CD4-positive, alpha-beta memory T cell (primary cell): ENCODE measurements at regions not wholly inside any gene's neighbourhood (a gene's known extent, or its start where the extent isn't known, plus 50 kb on each side); places are given as distances from the start of the nearest gene placed in this dataset.

ENCODE experiments used
- CTCF ChIA-PET: fragments of 350-600 bp; sonication (Branson Sonifier 250); formaldehyde crosslinking; loops from one replicate; lab custom pipeline; 2021; ENCODE audit warnings: inconsistent platforms; ENCODE audit not compliant: partially characterized antibody; lab: Charles Lee
- POLR2A ChIA-PET: fragments of 350-600 bp; sonication (Branson Sonifier 250); formaldehyde crosslinking; loops from one replicate; lab custom pipeline; 2021; ENCODE audit not compliant: partially characterized antibody; lab: Charles Lee
- DNase-seq, 5 donors: peaks; one replicate each; pipeline versions ENCODE4 v3.0.0 to v3.0.0-alpha.2; 2020 to 2022; ENCODE audit warnings: mixed read lengths in 1 of 5
- H3K27ac ChIP-seq: one replicate; pipeline ENCODE4 v1.7.0; 2013; ENCODE audit warnings: low read depth, low read length
- H3K27me3 ChIP-seq: 2 replicates; pipeline ENCODE4 v1.7.0; 2013; ENCODE audit warnings: mild to moderate bottlenecking, low read length, moderate library complexity; ENCODE audit not compliant: insufficient read depth
- H3K36me3 ChIP-seq: 2 replicates; pipeline ENCODE4 v1.7.0; 2013; ENCODE audit warnings: mild to moderate bottlenecking, low read length, moderate library complexity; ENCODE audit not compliant: insufficient read depth
- H3K4me1 ChIP-seq: 2 replicates; pipeline ENCODE4 v1.7.0; 2013; ENCODE audit warnings: mild to moderate bottlenecking, low read length, moderate library complexity; ENCODE audit not compliant: insufficient read depth
- H3K4me3 ChIP-seq, 2 donors: one replicate each; pipeline ENCODE4 v1.7.0; 2013; ENCODE audit warnings: low read length in 2 of 2, mild to moderate bottlenecking in 1 of 2
- H3K9me3 ChIP-seq, 2 donors: one replicate each; pipeline ENCODE4 v1.7.0; 2013; ENCODE audit warnings: low read length in 2 of 2, control low read depth in 1 of 2; ENCODE audit not compliant: control insufficient read depth in 1 of 2
- H3K27ac Mint-ChIP-seq, 7 donors: one replicate each; pipeline ENCODE4 v1.8.0; 2020 to 2021; ENCODE audit warnings: mixed read lengths in 7 of 7, mild to moderate bottlenecking in 6 of 7, inconsistent platforms in 3 of 7, moderate library complexity in 3 of 7
- H3K27me3 Mint-ChIP-seq, 2 donors: one replicate each; pipeline ENCODE4 v1.8.0; 2020 to 2021; ENCODE audit warnings: mixed read lengths in 2 of 2
- H3K36me3 Mint-ChIP-seq, 2 donors: one replicate each; pipeline ENCODE4 v1.8.0; 2020 to 2021; ENCODE audit warnings: mixed read lengths in 2 of 2, inconsistent platforms in 1 of 2, mild to moderate bottlenecking in 1 of 2
- H3K4me1 Mint-ChIP-seq, 4 donors: one replicate each; pipeline ENCODE4 v1.8.0; 2020 to 2021; ENCODE audit warnings: mixed read lengths in 4 of 4, mild to moderate bottlenecking in 1 of 4
- H3K4me3 Mint-ChIP-seq, 8 donors: one replicate each; pipeline ENCODE4 v1.8.0; 2020 to 2021; ENCODE audit warnings: mixed read lengths in 8 of 8, mild to moderate bottlenecking in 7 of 8, moderate library complexity in 6 of 8, inconsistent platforms in 3 of 8
- H3K9me3 Mint-ChIP-seq, 8 donors: one replicate each; pipeline ENCODE4 v1.8.0; 2020 to 2021; ENCODE audit warnings: mixed read lengths in 8 of 8, mild to moderate bottlenecking in 5 of 8, inconsistent platforms in 3 of 8, moderate library complexity in 1 of 8
- intact Hi-C: fragments of 100-400 bp; cut with micrococcal nuclease; formaldehyde crosslinking; loops from one replicate; pipeline ENCODE4 v1.15.1; 2023

DNA sequence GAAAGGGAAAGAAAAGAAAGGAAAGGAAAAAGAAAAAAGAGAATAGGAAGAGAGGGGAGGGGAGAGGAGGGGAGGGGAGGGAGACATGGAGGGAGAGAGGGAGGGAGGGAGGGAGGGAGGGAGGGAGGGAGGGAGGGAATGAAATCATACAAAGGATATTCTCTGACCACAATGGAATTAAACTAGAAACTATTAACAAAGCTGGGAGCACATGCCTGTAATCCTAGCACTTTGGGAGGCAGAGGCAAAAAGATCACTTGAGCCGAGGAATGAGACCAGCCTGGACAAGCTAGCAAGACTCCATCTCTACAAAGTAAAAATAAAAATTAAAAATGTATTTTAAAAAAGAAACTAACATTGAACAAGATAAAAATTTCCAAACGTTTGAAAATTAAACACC, 62.8 kb downstream of the ILRUN start:
- ChIA-PET CTCF (no interaction called here), POLR2A (no interaction called here)
- no peaks in the 10 kb centered on the region for H3K9me3 Mint-ChIP-seq
- peaks cover 5 to 12% (median 9%) of the 10 kb centered on the region in 4 donors for H3K4me1 Mint-ChIP-seq
- Histone ChIP-seq H3K36me3 (peaks cover 5% of the 10 kb centered on the region), H3K27ac (no peak overlapping the region), H3K4me1 (no peaks in the 10 kb centered on the region), H3K4me3 (no peak overlapping the region), H3K27me3 (no peaks in the 10 kb centered on the region), H3K9me3 (no peaks in the 10 kb centered on the region)
- no peaks in the 10 kb centered on the region for H3K27me3 Mint-ChIP-seq
- DNase-seq = no peak
- H3K27ac Mint-ChIP-seq = no peak overlapping the region
- intact Hi-C loops = no loop called here
- peaks cover 16 to 19% of the 10 kb centered on the region in 2 donors for H3K36me3 Mint-ChIP-seq
- H3K4me3 Mint-ChIP-seq = no peak overlapping the region

DNA sequence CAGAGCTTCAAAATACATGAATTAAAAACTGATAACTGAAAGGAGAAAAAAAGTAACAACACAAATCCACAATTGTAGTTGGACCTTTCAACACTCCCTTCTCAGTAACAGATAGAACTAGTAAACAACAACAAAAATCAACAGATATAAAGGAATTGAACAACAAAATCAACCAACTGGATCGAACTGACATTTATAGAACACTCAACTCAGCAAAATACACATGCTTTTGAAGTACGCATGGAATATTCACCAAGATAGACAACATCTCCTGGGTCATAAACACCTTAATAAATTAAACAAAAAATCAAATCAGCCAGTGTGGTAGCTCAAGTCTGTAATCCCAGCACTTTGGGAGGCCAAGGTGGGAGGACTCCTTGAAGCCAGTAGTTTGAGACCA, 63.3 kb downstream of the ILRUN start:
- Histone ChIP-seq H3K36me3 (peaks cover 5% of the 10 kb centered on the region), H3K4me3 (no peak overlapping the region), H3K9me3 (no peaks in the 10 kb centered on the region), H3K27ac (no peak overlapping the region), H3K27me3 (no peaks in the 10 kb centered on the region), H3K4me1 (no peaks in the 10 kb centered on the region)
- ChIA-PET CTCF (no interaction called here), POLR2A (no interaction called here)
- no peak overlapping the region for H3K4me3 Mint-ChIP-seq
- no peaks in the 10 kb centered on the region for H3K9me3 Mint-ChIP-seq
- H3K36me3 Mint-ChIP-seq = peaks cover 16 to 17% of the 10 kb centered on the region in 2 donors
- intact Hi-C loops = no loop called here
- H3K27me3 Mint-ChIP-seq = no peaks in the 10 kb centered on the region
- DNase-seq = no peak
- peak overlapping the region in 1 of 7 donors; percentile 27 for H3K27ac Mint-ChIP-seq
- H3K4me1 Mint-ChIP-seq = peaks cover 5 to 13% (median 8%) of the 10 kb centered on the region in 4 donors

DNA sequence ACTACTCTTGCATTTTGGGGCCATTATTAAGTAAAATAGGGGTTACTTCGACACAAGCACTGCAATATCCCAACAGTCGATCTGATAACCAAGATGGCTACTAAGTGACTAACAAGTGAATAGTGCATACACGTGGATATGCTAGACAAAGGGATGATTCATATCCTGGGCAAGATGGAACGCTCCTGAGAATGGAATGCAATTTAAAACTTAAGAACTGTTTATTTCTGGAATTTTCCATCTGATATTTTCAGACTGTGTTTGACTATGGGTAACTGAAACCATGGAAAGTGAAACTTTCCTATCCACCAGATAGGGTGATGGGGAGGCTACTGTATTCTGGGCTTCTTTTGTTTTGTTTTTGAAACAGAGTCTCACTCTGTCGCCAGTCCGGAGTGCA, 66.5 kb downstream of the ILRUN start:
- Mint-ChIP-seq H3K36me3 (peaks cover 13 to 17% of the 10 kb centered on the region in 2 donors), H3K9me3 (no peaks in the 10 kb centered on the region)

DNA sequence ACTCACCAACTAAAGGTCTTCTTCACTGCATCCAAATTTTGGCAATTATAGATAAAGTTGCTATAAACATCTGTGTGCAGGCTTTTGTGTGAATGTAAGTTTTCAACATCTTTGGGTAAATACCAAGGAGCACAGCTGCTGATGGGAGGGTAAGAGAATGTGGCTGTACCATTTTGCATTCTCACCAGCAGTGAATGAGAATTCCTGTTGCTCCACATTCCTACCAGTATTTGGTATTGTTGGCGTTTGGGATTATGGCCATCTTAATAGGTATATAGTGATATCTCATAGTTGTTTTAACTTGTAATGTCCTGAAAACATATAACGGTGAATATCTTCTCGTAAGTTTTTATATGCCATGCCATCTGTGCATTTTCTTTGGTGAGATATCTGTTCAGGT, 69.3 kb downstream of the ILRUN start:
- Mint-ChIP-seq H3K27me3 (no peaks in the 10 kb centered on the region), H3K36me3 (peaks cover 6 to 16% of the 10 kb centered on the region in 2 donors), H3K4me1 (peaks cover 11 to 28% (median 20%) of the 10 kb centered on the region in 4 donors), H3K27ac (peak overlapping the region in 1 of 7 donors; percentile 14), H3K9me3 (no peaks in the 10 kb centered on the region), H3K4me3 (no peak overlapping the region)
- Histone ChIP-seq H3K27me3 (no peaks in the 10 kb centered on the region), H3K4me1 (no peaks in the 10 kb centered on the region), H3K4me3 (no peak overlapping the region), H3K36me3 (no peaks in the 10 kb centered on the region), H3K27ac (no peak overlapping the region), H3K9me3 (no peaks in the 10 kb centered on the region)
- CTCF ChIA-PET = no interaction called here
- POLR2A ChIA-PET = no interaction called here
- intact Hi-C loops = no loop called here
- DNase-seq = no peak

More for the DNA sequence above, 66.5 kb downstream of the ILRUN start:
- ChIA-PET CTCF (no interaction called here), POLR2A (no interaction called here)
- Mint-ChIP-seq H3K27me3 (no peaks in the 10 kb centered on the region), H3K27ac (no peak overlapping the region), H3K4me1 (peaks cover 9 to 16% (median 11%) of the 10 kb centered on the region in 4 donors), H3K4me3 (no peak overlapping the region)
- Histone ChIP-seq H3K36me3 (peaks cover 5% of the 10 kb centered on the region), H3K27me3 (no peaks in the 10 kb centered on the region), H3K27ac (no peak overlapping the region), H3K9me3 (no peaks in the 10 kb centered on the region), H3K4me1 (no peaks in the 10 kb centered on the region), H3K4me3 (no peak overlapping the region)
- no peak for DNase-seq
- intact Hi-C loops = no loop called here

DNA sequence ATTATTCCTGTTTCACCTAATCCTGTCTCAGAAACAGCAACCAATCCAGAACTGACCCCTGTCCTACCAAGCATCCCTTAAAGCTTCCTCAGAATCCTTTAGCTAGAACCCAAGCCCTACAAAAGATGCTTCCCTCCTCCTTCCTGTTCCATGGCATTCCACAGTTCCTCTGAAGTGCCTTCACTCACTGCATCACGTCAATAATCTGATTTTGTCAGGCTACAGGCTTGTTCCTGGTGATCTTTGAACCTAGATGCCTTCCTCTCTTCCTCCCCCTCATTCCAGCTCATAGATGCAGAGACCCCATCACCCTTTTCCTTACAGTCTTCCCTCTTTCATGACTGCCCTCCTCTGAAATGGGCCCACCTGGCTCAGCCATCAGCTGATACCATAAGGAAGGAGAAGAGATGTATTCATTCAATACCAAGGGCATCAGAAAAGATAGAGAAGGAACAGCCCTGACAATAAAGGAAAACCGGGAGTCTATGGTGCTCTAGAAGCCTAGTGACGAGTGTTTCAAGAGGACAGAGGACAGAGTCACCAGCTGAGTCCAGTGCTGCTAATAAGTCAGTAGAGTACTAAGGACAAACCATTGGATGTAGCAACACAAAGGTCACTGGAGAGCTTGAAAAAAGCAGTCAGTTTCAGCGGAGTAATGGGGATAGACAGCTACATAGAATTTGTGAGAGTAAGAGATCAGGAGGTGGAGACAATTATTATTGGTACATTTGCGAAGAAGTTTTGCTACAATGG, 62.5 kb upstream of the SPDEF start:
- Histone ChIP-seq H3K27me3 (no peaks in the 10 kb centered on the region), H3K4me1 (peaks cover 9% of the 10 kb centered on the region), H3K9me3 (no peaks in the 10 kb centered on the region), H3K4me3 (no peak overlapping the region), H3K27ac (no peak overlapping the region), H3K36me3 (peaks cover 6% of the 10 kb centered on the region)
- Mint-ChIP-seq H3K36me3 (peaks cover 4 to 19% of the 10 kb centered on the region in 2 donors), H3K9me3 (no peaks in the 10 kb centered on the region), H3K4me3 (no peak overlapping the region), H3K27ac (peak overlapping the region in 5 of 7 donors; percentile 48 to 94 (median 79)), H3K4me1 (peaks cover 25 to 49% (median 37%) of the 10 kb centered on the region in 4 donors), H3K27me3 (no peaks in the 10 kb centered on the region)
- ChIA-PET POLR2A (no interaction called here), CTCF (interaction anchor here (1.0 to 4.9 kb wide), 2 partner anchors 9 to 20 kb away, joined by 3 to 26 read pairs; no protein-coding TSS in a partner anchor)
- no peak for DNase-seq
- intact Hi-C loops = no loop called here

DNA sequence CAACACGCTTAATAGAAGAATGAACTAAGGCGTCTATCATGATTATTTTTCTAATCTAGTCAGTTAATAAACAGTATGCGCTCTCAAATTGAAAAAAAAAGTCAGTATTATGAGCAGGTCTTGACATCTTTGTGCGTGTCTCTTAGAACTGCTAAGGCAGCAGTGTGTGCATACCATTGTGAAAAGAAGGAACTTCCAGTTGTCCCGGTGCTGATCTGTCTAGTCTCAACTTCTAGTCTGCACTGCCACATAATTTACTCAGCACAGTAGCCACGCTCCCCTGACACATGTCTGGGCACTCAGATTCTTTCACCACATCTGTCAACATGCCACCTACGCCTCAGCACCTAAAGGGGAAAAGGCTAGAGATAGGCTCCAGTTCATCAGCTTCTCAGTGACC, 61.1 kb upstream of the SPDEF start:
- H3K36me3 ChIP-seq = peaks cover 6% of the 10 kb centered on the region
- DNase-seq = no peak
- H3K4me1 ChIP-seq = peaks cover 9% of the 10 kb centered on the region
- Mint-ChIP-seq H3K27me3 (no peaks in the 10 kb centered on the region), H3K4me1 (peaks cover 21 to 42% (median 28%) of the 10 kb centered on the region in 4 donors), H3K36me3 (peaks cover 4 to 19% of the 10 kb centered on the region in 2 donors), H3K27ac (peak overlapping the region in 3 of 7 donors; percentile 10 to 31 (median 18)), H3K9me3 (no peaks in the 10 kb centered on the region), H3K4me3 (no peak overlapping the region)
- H3K27ac ChIP-seq = no peak overlapping the region
- intact Hi-C loops = no loop called here
- no peak overlapping the region for H3K4me3 ChIP-seq
- no peaks in the 10 kb centered on the region for H3K9me3 ChIP-seq
- CTCF ChIA-PET = no interaction called here
- POLR2A ChIA-PET = no interaction called here
- no peaks in the 10 kb centered on the region for H3K27me3 ChIP-seq

DNA sequence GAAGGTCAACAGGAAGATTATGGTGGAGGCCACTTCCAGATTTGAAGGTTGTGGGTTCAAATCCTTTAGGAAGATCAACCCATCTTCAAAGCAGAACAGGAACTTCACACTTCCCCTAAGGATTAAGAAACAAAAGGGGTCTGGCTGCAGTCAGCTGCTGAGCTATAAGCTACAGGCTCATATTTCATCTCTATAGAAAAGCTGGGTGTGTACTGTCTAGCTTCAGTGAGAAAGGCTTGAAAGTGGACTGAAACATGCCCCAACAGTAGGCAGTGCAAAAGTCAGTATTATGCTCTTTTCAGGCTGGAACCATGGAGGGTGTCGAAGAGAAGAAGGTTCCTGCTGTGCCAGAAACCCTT, 60.1 kb upstream of the SPDEF start:
- Histone ChIP-seq H3K4me3 (no peak overlapping the region), H3K4me1 (peaks cover 9% of the 10 kb centered on the region), H3K9me3 (no peaks in the 10 kb centered on the region), H3K36me3 (peaks cover 6% of the 10 kb centered on the region), H3K27me3 (no peaks in the 10 kb centered on the region), H3K27ac (no peak overlapping the region)
- intact Hi-C loops = no loop called here
- ChIA-PET CTCF (no interaction called here), POLR2A (no interaction called here)
- peaks cover 4 to 24% of the 10 kb centered on the region in 2 donors for H3K36me3 Mint-ChIP-seq
- no peak overlapping the region for H3K4me3 Mint-ChIP-seq
- DNase-seq = no peak
- H3K27me3 Mint-ChIP-seq = no peaks in the 10 kb centered on the region
- peak overlapping the region in 4 of 7 donors; percentile 33 to 82 (median 70) for H3K27ac Mint-ChIP-seq
- no peaks in the 10 kb centered on the region for H3K9me3 Mint-ChIP-seq
- peaks cover 20 to 40% (median 25%) of the 10 kb centered on the region in 4 donors for H3K4me1 Mint-ChIP-seq
